ENCODE measurements at regions not wholly inside any gene's neighbourhood (a gene's known extent, or its start where the extent isn't known, plus 50 kb on each side); places are given as distances from the start of the nearest gene placed in this dataset.

DNA sequence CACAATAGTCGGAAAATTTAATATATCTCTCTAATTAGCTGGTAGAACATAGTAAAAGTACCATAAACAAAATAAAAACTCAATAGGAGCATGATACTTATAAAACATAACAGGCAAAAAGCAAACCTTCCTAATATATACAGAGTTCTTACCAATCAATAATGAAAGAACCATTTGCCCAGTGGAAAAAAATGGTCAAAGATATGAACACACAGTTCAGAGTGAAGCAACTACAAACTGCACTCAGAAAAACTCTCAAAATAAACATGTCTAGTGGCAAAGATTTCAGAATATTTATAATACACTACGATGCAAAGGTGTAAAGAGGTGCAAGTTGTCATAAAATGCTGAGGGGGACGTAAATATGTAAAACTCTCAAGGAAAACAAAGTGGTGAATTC, 576.2 kb upstream of the CTNND2 start:
- no peak for DNase-seq
- 80 to 90% (median 81%) methylated on average over 3 of the region's 3 CpGs for WGBS, 3 donors
- FAIRE-seq, result no peak
- H3K9me3 ChIP-seq (ENCODE audit: control insufficient read depth in 2 of 2, insufficient read depth in 1 of 2, low read depth in 1 of 2, low read length in 1 of 2), result no peaks in the 10 kb centered on the region
- no peak overlapping the region for H3K4me3 ChIP-seq (ENCODE audit: low read depth in 1 of 3, low read length in 3 of 3)
- no peaks in the 10 kb centered on the region for H3K36me3 ChIP-seq (ENCODE audit: control insufficient read depth in 3 of 3, insufficient read depth in 2 of 3, low read depth in 1 of 3, low read length in 3 of 3)
- H3K27ac ChIP-seq (ENCODE audit: low read depth in 1 of 3, low read length in 2 of 3), result no peak overlapping the region
- no peaks in the 10 kb centered on the region for H3K4me1 ChIP-seq (ENCODE audit: control insufficient read depth in 3 of 3, insufficient read depth in 2 of 3, low read depth in 1 of 3, low read length in 2 of 3)
- H3K27me3 ChIP-seq (ENCODE audit: control insufficient read depth in 3 of 3, insufficient read depth in 3 of 3, low read length in 3 of 3), result no peaks in the 10 kb centered on the region

DNA sequence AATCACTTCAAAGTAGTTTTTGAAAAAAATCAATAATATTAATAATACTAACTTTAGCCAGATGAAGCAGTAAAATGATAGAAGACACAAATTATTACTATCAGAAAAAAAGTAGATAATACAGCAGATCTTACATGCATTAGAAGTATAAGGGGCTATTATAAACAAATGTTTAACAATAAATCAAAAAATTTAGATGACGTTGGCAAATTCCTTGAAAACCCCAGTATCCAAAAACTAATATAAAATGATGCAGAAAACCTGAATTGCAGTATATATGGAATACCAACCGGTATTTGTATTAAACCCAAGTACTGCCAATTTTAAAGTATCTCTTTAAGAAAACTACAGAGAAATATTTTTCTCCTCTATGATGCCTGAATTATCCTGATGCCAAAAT, 573.3 kb upstream of the CTNND2 start:
- Histone ChIP-seq H3K27ac (ENCODE audit: low read depth in 1 of 3, low read length in 2 of 3) (no peak overlapping the region), H3K4me3 (ENCODE audit: low read depth in 1 of 3, low read length in 3 of 3) (no peak overlapping the region), H3K36me3 (ENCODE audit: control insufficient read depth in 3 of 3, insufficient read depth in 2 of 3, low read depth in 1 of 3, low read length in 3 of 3) (no peaks in the 10 kb centered on the region), H3K4me1 (ENCODE audit: control insufficient read depth in 3 of 3, insufficient read depth in 2 of 3, low read depth in 1 of 3, low read length in 2 of 3) (no peaks in the 10 kb centered on the region), H3K9me3 (ENCODE audit: control insufficient read depth in 2 of 2, insufficient read depth in 1 of 2, low read depth in 1 of 2, low read length in 1 of 2) (no peaks in the 10 kb centered on the region), H3K27me3 (ENCODE audit: control insufficient read depth in 3 of 3, insufficient read depth in 3 of 3, low read length in 3 of 3) (no peaks in the 10 kb centered on the region)
- no peak for FAIRE-seq
- WGBS, 3 donors, result 84 to 90% (median 87%) methylated on average over 2 of the region's 2 CpGs
- no peak for DNase-seq

DNA sequence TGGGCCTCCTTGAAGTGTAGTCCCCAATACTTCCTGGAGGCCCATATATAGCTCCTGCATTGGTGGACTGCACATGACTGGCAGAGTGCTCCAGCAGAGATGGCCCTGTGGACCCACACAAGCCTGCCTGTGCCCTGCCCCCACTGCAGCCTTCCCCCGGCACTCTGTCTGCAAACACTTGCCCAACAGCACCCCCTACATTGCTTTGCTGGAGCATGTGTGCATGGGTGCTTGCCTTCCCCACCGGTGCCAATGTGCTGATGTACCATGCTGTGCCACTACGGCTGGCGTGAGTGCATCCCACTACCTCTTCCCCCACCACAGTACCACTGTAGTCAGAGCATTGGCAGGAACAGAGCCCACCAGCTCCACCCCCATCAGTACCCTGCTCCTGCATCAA, 563.6 kb upstream of the CTNND2 start:
- H3K9me3 ChIP-seq (ENCODE audit: control insufficient read depth in 2 of 2, insufficient read depth in 1 of 2, low read depth in 1 of 2, low read length in 1 of 2), result peaks cover 0 to 16% of the 10 kb centered on the region in 2 donors
- H3K27me3 ChIP-seq (ENCODE audit: control insufficient read depth in 3 of 3, insufficient read depth in 3 of 3, low read length in 3 of 3), result no peaks in the 10 kb centered on the region
- H3K4me3 ChIP-seq (ENCODE audit: low read depth in 1 of 3, low read length in 3 of 3), result no peak overlapping the region
- 91 to 96% (median 95%) methylated on average over 4 of the region's 4 CpGs for WGBS, 3 donors
- no peaks in the 10 kb centered on the region for H3K36me3 ChIP-seq (ENCODE audit: control insufficient read depth in 3 of 3, insufficient read depth in 2 of 3, low read depth in 1 of 3, low read length in 3 of 3)
- DNase-seq (no peak), FAIRE-seq (no peak)
- no peak overlapping the region for H3K27ac ChIP-seq (ENCODE audit: low read depth in 1 of 3, low read length in 2 of 3)
- H3K4me1 ChIP-seq (ENCODE audit: control insufficient read depth in 3 of 3, insufficient read depth in 2 of 3, low read depth in 1 of 3, low read length in 2 of 3), result no peaks in the 10 kb centered on the region

DNA sequence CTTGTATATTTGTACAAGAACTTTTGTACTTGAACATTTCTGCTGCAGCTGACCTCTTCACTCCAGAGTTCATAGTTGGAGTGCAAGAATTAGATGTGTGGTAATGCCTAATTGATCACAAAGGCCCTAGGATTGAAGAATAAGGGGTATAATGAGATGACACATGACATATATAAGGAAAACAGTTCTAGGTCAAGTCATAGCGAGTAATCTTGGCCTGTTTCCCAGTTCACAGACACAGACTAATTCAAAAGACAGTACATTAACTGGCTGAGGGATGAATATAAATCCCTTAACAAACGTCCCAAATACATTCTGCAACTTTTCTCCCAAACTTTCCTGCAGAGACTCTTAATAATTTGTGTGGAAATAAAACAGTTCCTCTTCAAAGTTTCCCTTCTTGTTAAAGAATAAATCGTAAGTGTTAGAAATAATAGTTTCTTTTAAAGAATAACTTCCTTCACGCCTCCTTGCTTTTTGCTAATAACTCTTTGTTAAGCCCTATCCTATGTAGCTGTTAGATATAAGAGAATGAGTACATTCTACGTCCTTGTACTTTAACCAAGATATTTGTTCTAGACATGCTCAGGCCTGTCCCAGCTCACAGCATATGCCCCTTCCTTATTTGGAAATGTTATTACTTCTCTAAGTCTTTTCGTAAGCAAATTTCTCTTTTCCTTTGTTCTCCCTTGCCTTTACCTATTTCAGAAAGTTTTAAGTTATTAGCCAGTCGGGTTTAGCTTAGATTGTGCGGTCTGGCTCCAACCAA, 556.4 kb upstream of the CTNND2 start:
- no peaks in the 10 kb centered on the region for H3K27me3 ChIP-seq (ENCODE audit: control insufficient read depth in 3 of 3, insufficient read depth in 3 of 3, low read length in 3 of 3)
- FAIRE-seq (no peak), DNase-seq (no peak)
- H3K36me3 ChIP-seq (ENCODE audit: control insufficient read depth in 3 of 3, insufficient read depth in 2 of 3, low read depth in 1 of 3, low read length in 3 of 3), result no peaks in the 10 kb centered on the region
- 66 to 69% (median 68%) methylated on average over 8 of the region's 8 CpGs for WGBS, 3 donors
- H3K4me1 ChIP-seq (ENCODE audit: control insufficient read depth in 3 of 3, insufficient read depth in 2 of 3, low read depth in 1 of 3, low read length in 2 of 3), result no peaks in the 10 kb centered on the region
- no peak overlapping the region for H3K27ac ChIP-seq (ENCODE audit: low read depth in 1 of 3, low read length in 2 of 3)
- H3K4me3 ChIP-seq (ENCODE audit: low read depth in 1 of 3, low read length in 3 of 3), result no peak overlapping the region
- peaks cover 0 to 3% of the 10 kb centered on the region in 2 donors for H3K9me3 ChIP-seq (ENCODE audit: control insufficient read depth in 2 of 2, insufficient read depth in 1 of 2, low read depth in 1 of 2, low read length in 1 of 2)

DNA sequence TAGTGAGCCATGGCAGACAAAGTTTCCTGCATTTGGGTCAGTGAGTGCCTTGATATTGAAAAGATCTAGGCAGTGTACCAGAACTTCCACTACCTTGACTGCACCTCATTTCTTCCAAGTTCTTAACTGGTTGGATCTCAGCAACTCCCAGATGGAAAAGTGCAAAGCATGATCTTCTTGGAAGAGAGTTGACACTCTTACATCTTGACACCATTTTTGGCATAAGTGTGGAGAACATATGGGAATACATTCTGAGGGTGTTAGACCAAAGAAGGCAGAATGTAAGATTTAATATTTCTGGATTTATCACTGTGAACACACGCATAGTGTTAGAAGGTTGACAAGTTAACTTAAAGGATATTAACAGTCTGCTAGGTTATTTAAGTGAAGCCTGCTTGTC, 555.1 kb upstream of the CTNND2 start:
- FAIRE-seq, result no peak
- DNase-seq, result no peak
- Histone ChIP-seq H3K36me3 (ENCODE audit: control insufficient read depth in 3 of 3, insufficient read depth in 2 of 3, low read depth in 1 of 3, low read length in 3 of 3) (no peaks in the 10 kb centered on the region), H3K4me1 (ENCODE audit: control insufficient read depth in 3 of 3, insufficient read depth in 2 of 3, low read depth in 1 of 3, low read length in 2 of 3) (no peaks in the 10 kb centered on the region), H3K9me3 (ENCODE audit: control insufficient read depth in 2 of 2, insufficient read depth in 1 of 2, low read depth in 1 of 2, low read length in 1 of 2) (peaks cover 0 to 3% of the 10 kb centered on the region in 2 donors), H3K27me3 (ENCODE audit: control insufficient read depth in 3 of 3, insufficient read depth in 3 of 3, low read length in 3 of 3) (no peaks in the 10 kb centered on the region), H3K27ac (ENCODE audit: low read depth in 1 of 3, low read length in 2 of 3) (no peak overlapping the region), H3K4me3 (ENCODE audit: low read depth in 1 of 3, low read length in 3 of 3) (no peak overlapping the region)
- 94 to 98% (median 95%) methylated on average over 1 of the region's 1 CpG for WGBS, 3 donors

DNA sequence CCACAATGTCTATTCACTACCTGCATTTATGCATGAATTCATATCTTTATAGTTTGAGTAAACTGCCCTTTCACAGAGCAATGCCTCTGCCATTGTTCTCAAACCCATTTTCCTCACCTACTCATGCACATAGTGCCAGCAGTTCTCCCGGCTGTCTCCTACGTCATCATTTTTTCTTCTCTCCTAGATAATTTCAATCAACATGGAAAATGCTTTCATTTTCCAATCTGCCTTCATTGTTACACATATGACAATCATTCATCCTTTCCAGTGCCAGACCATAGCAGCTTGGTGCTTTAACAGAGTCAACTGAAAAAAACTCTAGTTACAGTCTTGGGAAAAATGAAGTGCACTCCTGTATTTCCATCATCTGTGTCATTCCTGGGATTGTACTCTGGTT, 514.8 kb upstream of the CTNND2 start:
- no peaks in the 10 kb centered on the region for H3K27me3 ChIP-seq (ENCODE audit: control insufficient read depth in 3 of 3, insufficient read depth in 3 of 3, low read length in 3 of 3)
- H3K9me3 ChIP-seq (ENCODE audit: control insufficient read depth in 2 of 2, insufficient read depth in 1 of 2, low read depth in 1 of 2, low read length in 1 of 2), result peaks cover 0 to 5% of the 10 kb centered on the region in 2 donors
- no peak for DNase-seq
- FAIRE-seq, result no peak
- no peaks in the 10 kb centered on the region for H3K36me3 ChIP-seq (ENCODE audit: control insufficient read depth in 3 of 3, insufficient read depth in 2 of 3, low read depth in 1 of 3, low read length in 3 of 3)
- H3K4me1 ChIP-seq (ENCODE audit: control insufficient read depth in 3 of 3, insufficient read depth in 2 of 3, low read depth in 1 of 3, low read length in 2 of 3), result no peaks in the 10 kb centered on the region
- no peak overlapping the region for H3K4me3 ChIP-seq (ENCODE audit: low read depth in 1 of 3, low read length in 3 of 3)
- H3K27ac ChIP-seq (ENCODE audit: low read depth in 1 of 3, low read length in 2 of 3), result no peak overlapping the region
- 81 to 86% (median 85%) methylated on average over 2 of the region's 2 CpGs for WGBS, 3 donors

DNA sequence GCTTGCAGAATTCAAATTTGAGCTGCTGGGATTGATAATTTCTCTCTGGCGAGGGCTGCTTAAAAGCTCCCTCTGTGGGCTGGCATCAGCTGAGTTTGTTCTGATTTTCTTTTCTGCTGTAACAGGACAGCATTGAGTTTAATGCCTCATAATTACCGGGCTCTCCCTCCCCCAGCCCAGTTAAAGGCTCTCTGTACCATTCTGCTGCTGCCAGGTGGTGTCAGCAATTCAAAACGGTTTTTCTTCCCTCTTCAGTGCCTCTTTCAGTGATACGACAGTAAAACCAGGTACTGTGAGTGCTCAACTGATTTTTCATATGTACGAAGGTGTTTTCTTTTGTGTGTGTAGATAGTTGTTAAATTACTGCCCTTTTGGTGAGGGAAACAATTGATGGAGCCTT, 509.3 kb upstream of the CTNND2 start:
- Histone ChIP-seq H3K9me3 (ENCODE audit: control insufficient read depth in 2 of 2, insufficient read depth in 1 of 2, low read depth in 1 of 2, low read length in 1 of 2) (no peaks in the 10 kb centered on the region), H3K27me3 (ENCODE audit: control insufficient read depth in 3 of 3, insufficient read depth in 3 of 3, low read length in 3 of 3) (no peaks in the 10 kb centered on the region), H3K27ac (ENCODE audit: low read depth in 1 of 3, low read length in 2 of 3) (no peak overlapping the region), H3K4me1 (ENCODE audit: control insufficient read depth in 3 of 3, insufficient read depth in 2 of 3, low read depth in 1 of 3, low read length in 2 of 3) (no peaks in the 10 kb centered on the region), H3K4me3 (ENCODE audit: low read depth in 1 of 3, low read length in 3 of 3) (no peak overlapping the region), H3K36me3 (ENCODE audit: control insufficient read depth in 3 of 3, insufficient read depth in 2 of 3, low read depth in 1 of 3, low read length in 3 of 3) (no peaks in the 10 kb centered on the region)
- 59 to 69% (median 67%) methylated on average over 5 of the region's 5 CpGs for WGBS, 3 donors
- DNase-seq, result no peak
- FAIRE-seq, result no peak

DNA sequence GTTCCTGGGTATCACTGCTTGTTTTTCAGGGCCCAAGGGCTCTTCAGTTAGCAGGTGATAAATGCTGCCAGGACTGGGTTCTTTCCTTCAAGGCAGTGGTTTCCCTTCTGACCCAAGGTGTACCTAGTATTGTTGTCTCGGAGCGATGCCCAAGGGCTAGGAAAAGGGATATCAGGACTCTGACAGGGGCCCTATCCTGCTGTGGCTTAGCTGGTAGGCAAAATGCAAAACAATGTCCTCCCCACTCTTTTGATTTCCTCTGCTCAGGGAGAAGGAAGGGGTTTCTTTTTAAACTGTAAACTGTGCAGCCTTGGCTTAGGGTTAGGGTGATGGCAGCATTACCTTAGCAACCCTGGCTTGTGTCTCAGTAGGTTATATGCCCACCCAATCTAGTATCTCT, 508.8 kb upstream of the CTNND2 start:
- Histone ChIP-seq H3K36me3 (ENCODE audit: control insufficient read depth in 3 of 3, insufficient read depth in 2 of 3, low read depth in 1 of 3, low read length in 3 of 3) (no peaks in the 10 kb centered on the region), H3K27ac (ENCODE audit: low read depth in 1 of 3, low read length in 2 of 3) (no peak overlapping the region), H3K4me1 (ENCODE audit: control insufficient read depth in 3 of 3, insufficient read depth in 2 of 3, low read depth in 1 of 3, low read length in 2 of 3) (no peaks in the 10 kb centered on the region), H3K27me3 (ENCODE audit: control insufficient read depth in 3 of 3, insufficient read depth in 3 of 3, low read length in 3 of 3) (no peaks in the 10 kb centered on the region), H3K9me3 (ENCODE audit: control insufficient read depth in 2 of 2, insufficient read depth in 1 of 2, low read depth in 1 of 2, low read length in 1 of 2) (no peaks in the 10 kb centered on the region), H3K4me3 (ENCODE audit: low read depth in 1 of 3, low read length in 3 of 3) (no peak overlapping the region)
- FAIRE-seq, result no peak
- WGBS, 3 donors, result 89 to 94% (median 92%) methylated on average over 2 of the region's 2 CpGs
- DNase-seq, result no peak

DNA sequence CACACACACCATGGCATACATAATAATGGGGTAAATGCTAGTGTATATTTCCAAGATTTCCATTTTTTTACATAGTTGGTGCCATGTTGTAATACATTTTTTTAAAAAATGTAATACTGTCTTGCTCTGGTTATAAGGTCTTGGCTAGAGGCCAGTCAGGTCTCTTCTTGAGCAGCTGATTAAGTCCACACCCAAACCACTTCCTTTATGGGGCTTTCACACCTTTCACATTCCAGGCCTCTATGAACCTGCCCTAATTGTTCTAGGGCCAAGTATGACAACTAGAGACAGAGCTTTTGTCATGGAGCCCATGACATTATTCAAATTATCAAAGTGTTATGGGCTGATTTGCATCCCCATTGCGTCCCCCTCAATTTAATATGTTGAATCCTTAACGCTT, 495.6 kb upstream of the CTNND2 start:
- Histone ChIP-seq H3K4me3 (ENCODE audit: low read depth in 1 of 3, low read length in 3 of 3) (no peak overlapping the region), H3K27me3 (ENCODE audit: control insufficient read depth in 3 of 3, insufficient read depth in 3 of 3, low read length in 3 of 3) (no peaks in the 10 kb centered on the region), H3K27ac (ENCODE audit: low read depth in 1 of 3, low read length in 2 of 3) (no peak overlapping the region), H3K36me3 (ENCODE audit: control insufficient read depth in 3 of 3, insufficient read depth in 2 of 3, low read depth in 1 of 3, low read length in 3 of 3) (no peaks in the 10 kb centered on the region), H3K4me1 (ENCODE audit: control insufficient read depth in 3 of 3, insufficient read depth in 2 of 3, low read depth in 1 of 3, low read length in 2 of 3) (no peaks in the 10 kb centered on the region), H3K9me3 (ENCODE audit: control insufficient read depth in 2 of 2, insufficient read depth in 1 of 2, low read depth in 1 of 2, low read length in 1 of 2) (no peaks in the 10 kb centered on the region)
- no peak for FAIRE-seq
- no peak for DNase-seq
- 75 to 87% (median 83%) methylated on average over 2 of the region's 2 CpGs for WGBS, 3 donors

Measured in small intestine (tissue), 7 donors.